NCI-H2029 treated with DMSO at 0.1 percent for 48 hours (cell line): ENCODE measurements at regions not wholly inside any gene's neighbourhood (a gene's known extent, or its start where the extent isn't known, plus 50 kb on each side); places are given as distances from the start of the nearest gene placed in this dataset.

Experiments
- DNase-seq: peaks from one replicate; lab custom pipeline; 2025; lab: John Stamatoyannopoulos, UW

DNA sequence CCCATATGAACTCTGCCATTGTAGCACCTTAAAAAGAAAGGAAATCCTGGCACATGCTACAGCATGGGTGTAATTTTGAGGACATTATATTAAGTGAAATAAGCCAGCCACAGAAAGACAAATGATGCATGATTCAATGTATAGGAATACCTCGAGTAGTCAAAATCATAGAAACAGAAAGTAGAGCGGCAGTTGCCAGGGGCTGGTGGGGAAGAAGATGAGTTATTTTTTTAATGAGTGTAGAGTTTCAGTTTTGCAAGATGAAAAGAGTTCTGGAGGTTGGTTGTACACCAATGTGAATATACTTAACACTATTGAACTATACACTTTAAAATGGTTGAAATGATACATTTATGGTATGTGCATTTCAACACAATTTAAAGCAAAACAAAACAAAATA is 133.0 kb downstream of the ZDHHC21 start:
- no peak for DNase-seq

DNA sequence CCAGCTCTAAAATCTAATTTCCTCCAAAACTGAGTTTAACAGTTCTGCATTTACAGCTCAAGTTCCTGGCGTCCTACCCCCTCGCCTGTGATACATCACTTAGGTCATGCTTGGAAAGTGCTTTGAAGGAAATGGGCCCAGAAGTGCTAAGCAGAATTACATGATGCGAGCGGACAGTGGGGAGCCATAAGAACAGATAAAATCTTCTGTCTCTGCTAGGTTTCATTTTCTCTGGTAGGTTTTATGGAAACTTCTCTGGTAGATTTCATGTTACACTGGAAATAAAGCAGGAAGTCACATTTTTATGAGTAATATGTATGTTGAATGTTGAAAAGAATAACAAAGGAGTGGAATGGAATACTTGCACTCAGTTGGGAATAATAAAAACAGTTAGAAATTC is 138.3 kb downstream of the ZDHHC21 start:
- no peak for DNase-seq

DNA sequence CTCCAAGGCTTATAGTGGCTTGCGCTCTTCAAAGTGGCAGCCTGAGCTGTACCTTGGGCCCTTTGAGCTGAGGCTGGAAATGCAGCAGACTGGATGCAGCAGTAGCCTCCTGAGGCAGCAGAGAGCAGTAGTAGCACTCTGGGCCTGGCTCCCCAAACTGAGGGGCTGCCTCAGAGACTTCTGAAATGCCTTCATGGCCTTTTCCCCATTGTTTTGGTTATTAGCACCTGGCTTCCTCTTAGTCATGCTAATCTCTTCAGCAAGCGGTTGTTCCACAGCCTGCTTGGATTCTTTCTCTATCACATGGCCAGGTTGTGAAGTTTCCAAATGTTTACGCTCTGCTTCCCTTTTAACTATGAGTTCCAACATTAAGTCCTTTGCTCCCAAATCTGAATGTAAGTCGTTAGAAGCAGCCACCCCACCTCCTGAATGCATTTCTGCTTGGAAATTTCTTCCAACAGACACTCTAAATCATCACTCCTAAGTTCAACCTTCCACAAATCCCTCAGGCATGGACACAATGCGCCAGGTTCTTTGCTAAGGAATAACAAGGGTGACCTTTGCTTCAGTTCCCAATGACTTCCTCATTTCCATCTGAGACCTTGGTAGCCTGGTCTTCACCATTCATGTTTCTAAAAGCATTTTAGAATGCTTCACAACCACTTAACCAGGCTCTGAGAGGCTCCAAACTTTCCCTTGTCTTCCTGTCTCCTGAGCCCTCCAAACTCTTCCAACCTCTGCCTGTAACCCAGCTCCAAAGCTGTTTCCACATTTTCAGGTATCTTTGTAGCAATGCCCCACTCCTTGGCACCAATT is 145.8 kb downstream of the ZDHHC21 start:
- no peak for DNase-seq

DNA sequence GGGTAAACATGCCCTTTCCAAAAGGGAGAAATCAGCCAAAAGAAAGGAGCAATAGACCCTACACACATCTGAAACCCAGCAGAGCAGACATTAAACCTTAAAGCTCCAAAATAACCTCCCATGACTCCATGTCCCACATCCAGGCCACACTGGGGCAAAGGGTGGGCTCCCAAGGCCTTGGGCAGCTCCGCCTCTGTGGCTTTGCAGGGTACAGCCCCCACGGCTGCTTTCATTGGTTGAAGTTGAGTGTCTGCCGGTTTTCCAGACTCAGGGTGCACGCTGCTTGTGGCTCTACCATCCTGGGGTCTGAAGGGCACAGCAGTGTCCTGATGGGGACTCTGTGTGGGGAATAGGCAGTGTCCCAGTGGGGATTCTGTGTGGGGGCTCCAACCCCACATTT is 146.5 kb downstream of the ZDHHC21 start:
- DNase-seq, result no peak

DNA sequence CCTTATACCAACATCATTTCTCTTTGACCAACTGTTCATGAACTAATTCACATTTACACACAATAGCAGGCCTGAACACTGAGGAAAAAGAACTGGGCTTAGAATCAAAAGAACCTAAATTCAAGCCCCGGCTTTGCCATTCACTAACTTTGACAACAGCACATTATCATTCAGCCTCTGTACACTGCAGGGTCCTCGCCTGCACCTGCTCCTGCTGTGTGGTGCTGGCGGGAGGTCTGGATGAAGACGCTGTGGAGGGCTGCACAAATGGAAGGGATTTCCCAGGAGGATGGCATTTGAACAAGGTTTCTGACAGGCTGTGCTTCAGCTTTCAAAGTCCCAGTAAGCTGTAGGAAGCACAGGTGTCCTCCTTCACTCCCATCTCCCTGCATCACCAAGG is 151.2 kb downstream of the ZDHHC21 start:
- no peak for DNase-seq

DNA sequence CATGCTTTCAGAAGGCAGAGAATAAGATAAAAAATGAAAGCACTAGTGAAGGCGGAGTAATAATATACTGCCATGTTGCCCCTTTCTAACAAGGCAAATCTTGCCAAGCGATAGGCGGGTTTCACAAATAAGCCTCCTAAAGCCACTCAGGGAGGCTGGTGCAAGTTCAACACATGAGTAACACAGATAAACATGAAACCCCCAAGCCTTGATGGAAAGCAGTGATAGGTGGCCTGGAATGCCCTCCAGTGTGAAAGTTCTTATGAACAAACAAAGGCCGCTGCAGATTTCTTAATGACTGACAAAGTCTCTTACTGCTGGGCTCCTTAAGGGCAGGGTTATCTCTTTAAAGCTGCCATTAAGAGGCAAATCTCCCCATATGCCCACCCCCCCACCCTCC is 154.7 kb downstream of the ZDHHC21 start:
- DNase-seq, result no peak

DNA sequence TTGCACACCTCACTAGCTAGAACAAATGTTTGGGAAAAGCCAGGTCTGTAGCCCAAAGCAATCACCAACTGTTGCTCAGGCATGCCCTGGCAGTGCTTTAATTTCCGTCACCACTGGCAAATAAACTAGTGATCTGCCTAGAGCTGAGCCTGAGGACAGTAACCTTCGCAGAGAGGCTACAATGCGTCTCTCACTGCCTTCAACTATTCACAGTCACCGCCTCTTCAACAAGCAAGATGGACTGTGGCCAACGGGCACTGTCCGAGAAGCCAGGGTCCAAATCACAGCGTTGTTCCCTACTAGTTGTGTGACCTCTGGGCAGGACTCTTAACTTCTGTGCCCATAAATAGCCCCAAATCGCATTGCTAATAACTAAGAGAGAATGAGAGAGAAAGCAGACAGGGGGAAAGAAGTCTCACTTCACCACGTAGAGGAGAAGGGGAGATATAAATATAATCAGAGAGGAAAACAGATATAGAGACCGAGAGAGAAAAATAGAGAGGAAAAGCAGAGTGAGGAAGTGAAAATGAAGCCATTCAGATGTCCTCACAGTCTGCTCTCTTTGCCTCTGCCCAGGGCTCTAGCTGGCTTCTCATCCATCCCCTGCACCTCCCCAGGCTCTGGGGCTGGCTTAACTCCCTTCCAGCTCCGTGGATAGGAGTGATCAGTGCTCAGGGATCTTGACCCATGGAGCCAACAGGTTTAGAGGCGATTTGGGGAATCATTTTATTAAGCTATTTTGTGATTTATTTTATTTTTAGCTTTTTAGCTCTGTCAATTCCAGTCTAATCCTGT is 157.9 kb downstream of the ZDHHC21 start:
- no peak for DNase-seq

DNA sequence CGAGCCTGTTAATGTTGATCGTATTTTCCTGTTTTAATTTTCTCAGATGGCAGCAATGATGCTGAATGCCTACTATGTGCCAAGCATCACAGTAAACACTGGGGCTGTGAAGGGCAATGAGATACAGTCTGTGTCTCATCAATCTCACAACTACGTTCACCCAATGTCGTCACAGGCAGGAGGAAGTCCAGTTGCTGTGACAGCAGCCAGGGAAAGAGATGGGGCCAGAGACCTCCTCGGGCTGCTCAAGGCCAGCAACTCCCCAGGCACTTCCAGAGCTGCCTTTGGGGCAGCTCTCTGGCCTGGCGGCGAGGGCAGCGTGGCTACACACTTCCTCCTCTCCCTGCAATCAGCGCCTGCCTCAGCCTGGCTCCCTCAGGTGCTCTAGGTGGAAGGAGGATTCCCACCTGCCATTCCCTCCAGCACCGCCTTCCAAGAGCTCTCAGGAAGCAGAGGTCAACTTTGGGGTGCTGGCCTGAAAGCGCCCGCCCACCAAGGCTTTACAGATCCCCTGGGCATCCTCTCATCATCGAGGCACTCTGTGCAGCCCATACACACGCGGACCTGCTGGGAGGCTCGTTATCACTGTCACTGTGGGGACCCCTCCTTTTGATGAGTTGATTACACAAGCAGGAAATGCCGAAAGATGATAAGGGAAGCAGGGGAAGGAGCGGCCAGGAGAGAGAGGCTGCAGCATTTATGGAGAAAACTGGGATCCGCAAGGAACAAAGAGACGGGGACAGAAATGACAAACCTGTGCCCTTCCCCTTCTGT is 159.2 kb downstream of the ZDHHC21 start:
- no peak for DNase-seq

DNA sequence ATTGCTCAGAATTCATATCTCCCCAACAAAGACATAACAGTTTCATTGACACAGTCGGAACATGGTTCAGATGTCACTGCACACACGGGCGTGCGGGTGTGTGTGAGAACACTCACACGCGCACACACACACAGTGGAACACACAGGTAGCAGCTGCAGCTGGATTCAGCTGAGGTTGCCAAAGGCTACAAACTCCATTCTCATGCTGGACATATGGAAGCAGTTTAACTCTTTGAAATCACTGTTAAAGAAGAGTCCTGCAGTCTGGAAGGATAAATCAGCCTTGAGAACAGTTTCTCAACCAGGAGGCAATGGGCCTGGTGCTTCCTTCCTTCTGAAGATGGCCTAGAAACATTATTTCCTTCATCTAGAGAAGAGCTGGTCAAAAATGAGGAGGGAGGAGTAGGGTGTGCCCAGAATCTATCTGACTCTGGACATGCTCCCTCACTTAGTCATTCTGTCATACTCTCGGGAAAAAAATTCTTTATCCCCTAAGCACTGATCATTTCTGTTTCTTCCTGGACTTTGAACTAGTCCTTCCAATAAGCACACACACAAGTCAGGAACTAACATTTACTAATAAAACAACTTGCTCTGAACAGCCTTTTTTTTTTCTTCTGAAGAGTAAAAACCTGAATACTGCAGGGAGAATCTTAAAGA is 160.6 kb downstream of the ZDHHC21 start:
- no peak for DNase-seq

DNA sequence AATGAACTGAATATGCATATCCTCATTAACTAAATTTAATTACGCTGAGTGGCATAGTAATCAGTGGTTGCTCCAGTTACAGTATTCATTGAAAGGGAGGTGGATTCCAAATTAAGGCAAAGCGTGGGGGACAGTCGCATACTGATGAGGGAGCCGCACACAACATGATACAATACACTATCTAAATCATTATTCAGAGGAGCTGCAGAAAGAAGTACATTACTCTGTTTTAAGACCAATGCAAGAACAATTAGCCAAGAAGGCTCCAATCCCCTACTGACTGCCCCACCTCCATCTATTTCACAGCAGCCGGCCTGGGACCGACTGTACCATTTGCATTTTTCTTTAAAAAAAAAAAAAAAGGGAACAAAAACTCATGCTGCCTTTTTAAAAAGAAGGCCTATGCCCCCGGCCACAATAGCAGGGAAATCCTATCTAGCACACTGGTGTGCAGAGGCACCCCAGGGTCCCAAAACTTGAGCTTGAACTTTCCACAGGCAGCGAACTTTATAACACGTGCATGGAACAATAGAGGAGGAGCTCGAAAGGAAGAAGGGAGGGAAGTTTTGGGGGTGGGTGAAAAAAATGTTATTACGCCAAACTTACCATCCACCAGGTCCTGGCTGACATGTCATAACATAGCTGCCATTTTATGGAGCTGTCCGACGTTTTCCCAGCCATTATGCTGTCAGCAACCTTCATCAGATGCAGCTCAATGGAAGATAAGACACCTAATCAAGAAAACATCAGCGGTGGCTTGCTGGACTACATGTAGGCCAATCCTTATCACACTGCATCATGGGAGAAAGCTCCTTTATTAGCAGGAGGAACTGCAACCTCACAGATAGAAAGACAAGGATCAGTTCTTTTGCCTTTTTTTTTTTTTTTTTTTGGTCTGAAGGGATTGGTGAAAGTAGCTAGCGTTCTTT is 161.6 kb downstream of the ZDHHC21 start:
- DNase-seq, result no peak

DNA sequence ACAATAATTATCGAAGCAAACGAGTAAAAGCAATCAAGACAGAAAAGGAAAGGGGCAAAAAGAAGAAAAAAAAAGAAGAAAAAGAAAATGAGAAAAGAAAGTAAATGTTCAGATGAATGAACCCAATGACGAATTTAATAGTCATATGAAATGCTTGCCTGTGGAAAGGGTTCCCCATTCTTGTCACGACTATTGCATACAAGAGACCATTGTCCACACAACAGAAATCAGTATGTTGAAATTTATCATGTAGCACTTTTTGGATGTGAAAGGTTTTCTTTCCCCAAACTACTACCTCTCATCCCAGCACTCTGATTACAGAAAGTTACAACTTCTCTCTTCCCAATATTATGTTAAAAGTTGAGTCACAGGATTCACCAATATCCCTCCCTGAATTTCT is 162.4 kb downstream of the ZDHHC21 start:
- no peak for DNase-seq

DNA sequence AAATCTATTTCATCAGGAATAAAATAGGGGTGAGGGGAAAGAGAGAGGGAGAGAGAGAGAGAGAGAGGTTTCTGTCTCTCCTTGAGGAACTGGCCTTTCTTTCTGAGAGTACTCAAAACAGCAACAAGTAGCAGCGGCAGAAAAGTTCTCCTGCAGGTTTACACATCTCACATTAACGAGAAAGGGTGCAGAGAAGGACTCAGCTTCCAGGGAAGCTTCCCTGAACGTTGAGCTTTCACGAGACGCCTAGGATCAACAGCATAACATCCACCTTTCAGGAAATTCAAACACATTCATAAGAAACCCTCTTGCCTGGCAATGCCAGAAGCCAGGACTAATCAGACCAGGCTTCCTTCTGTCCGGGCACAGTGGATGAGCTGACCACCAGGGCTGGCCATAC is 162.9 kb downstream of the ZDHHC21 start:
- no peak for DNase-seq

DNA sequence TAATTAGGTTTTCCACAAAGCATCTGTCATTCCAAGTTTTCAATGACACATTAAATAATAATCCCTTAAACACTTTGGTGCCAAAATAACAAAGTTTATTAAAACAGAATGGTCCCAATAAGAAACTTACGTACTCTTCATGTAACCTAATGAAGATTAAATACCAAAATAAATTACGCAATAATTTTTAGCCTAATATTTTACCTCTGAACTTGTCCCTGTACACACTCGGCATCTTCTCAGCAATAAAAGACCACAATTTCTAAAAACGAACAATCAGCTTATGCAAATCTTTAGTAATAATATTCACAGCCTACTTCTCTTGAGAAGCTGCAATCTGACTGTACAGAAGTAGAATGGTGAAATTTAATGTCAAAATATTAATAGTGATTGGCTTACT is 163.6 kb downstream of the ZDHHC21 start:
- no peak for DNase-seq

DNA sequence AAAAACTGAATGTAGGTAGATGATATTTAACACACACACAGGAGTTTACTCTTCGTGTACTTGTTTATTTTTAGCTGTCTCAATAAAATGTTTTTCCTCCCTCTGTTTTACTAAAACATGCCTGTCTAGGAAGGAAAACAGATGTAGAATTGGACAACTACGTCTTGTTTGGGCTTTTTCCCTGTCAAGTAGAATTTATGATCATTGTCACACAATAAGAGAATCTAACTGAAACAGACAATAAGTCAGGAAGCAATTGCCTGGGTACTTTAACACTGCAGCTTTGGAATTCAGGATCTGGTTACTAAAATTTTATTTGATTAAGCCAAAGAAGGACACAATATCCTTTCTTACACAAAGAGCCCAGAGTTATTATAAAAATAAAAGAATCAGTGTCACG is 164.2 kb downstream of the ZDHHC21 start:
- DNase-seq, result no peak

DNA sequence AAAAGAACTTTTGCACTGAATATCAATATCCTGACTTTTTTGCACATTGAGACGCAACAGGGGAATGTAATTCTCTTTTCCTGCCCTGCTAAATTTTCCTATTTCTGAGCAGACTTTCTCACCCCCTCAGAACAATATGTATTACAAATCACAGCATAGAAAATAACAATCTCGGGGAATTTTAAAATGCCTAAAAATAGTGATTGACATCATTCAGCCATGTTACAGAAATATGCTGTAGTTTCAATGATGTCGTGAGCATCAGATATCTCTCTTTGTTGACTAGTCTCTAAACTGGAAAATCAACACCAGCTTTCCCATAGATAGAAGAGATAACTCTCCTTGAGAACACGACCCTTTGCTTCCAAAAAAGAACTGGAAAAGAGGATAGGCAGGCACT is 166.7 kb downstream of the ZDHHC21 start:
- no peak for DNase-seq

DNA sequence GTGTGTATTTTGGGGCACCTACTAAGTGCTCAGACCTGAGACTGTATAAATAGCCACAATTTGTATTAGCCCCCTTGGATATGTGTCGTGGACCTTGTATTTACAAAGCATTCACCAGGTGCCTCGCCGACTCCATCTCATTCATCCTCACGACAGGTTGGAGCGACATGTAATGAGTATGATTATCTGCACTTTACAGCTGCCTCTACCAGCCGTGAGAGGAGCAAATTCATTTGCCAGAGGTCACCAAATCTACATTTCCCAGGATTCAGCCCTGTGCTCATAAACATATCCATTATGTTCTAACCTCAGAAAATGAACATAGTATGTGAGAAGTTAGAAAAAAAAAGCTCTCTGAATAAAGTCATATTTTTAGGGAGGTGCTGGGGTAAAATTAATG is 167.4 kb downstream of the ZDHHC21 start:
- no peak for DNase-seq

DNA sequence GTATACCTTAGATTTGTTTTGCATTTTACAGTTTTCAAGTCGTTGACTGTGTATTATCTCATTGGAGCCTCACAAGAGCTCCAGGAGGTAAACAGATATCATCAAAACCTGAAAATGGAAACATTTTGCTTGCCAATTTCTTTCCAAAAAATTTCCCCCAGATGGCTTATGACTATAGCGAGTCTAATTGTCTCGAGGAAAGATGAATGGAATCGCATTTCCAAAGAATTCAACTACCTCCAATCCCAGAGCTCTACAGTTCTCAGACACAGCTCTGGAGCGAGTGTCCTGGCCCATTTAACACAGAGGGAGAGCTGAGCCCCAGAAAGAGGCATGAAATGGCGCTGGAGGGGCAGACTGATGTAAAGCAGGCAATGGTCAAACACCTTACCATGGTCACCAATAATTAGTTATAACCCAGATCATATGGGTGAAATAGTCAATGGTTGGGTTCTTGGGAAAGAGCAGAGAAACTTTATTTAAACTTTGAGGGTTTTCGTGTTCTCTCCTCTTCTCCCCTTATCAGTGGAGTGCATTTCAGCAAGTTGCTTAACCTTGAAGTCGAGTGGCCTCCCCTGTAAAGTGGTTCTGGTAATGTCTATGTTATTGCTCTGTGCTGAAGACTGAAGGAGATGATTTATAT is 168.2 kb downstream of the ZDHHC21 start:
- no peak for DNase-seq

DNA sequence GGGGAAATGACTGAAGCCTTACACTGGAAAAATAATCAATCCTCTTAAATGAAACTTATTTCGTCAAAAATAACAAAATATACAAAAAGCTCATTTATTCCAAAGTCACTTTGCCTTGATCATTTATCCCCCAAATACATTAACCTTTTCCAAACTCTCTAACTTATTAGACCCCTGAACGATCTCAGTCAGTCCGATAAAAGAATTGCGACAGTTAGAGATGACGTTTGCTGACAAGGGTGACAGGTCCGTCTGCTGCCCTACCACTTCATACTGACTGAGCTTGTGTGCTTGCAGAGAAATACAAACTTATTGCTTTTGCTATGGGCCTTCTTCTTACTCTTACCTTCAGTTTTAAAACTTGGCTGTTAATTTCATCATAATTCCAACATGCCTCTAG is 169.7 kb downstream of the ZDHHC21 start:
- no peak for DNase-seq

DNA sequence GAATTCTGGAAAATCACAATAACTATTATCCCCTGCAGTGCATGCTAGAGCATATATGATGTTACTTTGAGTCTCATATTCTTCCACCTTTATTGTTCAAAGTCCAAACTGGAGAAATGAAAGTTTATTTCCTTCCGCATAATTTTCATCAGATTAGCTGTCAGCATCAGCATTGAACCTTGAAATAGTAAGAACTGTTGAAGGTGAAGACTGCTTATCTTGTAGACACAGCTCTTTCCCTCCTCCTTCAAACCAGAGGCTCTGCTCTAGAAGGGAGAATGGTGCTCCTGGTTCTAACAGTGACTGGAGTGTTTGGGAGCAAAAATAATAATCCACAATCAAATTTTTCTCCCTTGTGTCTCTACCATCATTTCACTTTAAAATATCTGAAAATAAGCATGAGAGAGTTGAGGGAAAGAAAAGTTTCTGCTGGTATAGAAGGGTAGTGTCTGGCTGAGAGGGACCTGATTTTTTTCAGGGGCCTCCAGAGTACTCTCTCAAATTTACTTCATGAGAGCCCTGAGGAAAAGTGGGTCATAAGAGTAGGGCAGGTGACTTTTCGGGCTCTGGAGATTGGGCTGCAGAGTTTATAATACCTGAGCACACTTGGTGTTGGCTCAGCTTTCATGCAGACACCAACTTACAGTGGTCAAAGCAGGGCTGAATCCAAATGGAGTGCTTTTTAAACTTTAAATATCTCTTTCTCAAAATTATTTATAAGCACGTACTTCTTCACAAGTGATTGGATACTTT is 170.4 kb downstream of the ZDHHC21 start:
- no peak for DNase-seq

DNA sequence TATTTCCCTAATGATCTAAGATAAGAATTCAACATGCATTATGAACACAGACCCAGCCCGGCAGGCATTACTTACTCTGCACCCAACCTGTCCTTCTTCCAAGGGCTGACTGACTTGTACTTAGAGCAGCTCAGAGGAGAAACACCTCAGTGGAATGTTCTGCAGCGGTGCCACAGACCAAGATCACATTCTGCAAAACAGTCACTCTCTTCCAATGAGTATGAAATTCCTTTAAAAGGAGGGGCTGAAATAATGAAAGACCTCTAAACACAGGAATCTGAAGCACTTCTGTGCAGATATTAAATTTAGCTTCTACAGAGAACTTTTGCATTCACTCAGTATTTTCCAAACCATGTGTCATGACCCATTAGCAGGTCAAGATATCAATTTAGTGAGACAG is 172.9 kb downstream of the ZDHHC21 start:
- no peak for DNase-seq
